ENCODE measurements at regions not wholly inside any gene's neighbourhood (a gene's known extent, or its start where the extent isn't known, plus 50 kb on each side); places are given as distances from the start of the nearest gene placed in this dataset.

GRCh38 chr7:34365011-34365410 is 293.0 kb upstream of the NPSR1 start:
- intact Hi-C loops (cut with DNase I): no loop called here
- ATAC-seq (no peak), DNase-seq (ENCODE audit: missing footprints) (no peak)

DNA sequence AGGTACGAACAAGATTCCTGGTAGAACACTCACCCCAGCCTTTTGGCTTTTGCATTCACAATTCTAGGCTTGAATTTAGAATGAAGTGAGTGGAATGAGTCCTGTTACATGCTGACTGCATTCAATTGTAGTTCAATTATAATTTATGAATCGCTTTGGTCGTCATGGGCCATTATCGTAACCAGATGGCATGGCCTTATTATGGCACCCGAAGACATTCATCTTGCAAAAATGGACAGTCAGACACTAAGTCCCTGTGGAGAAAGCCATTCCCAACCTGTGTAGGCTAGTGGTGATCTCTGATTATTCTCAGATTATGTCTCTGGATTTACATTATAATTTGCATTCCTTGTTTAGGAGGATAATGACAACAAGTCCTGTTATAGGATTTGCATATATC is 292.4 kb upstream of the NPSR1 start:
- no peak for ATAC-seq
- intact Hi-C loops (cut with DNase I): no loop called here

GRCh38 chr7:34371922-34372321 is 286.1 kb upstream of the NPSR1 start:
- DNase-seq (ENCODE audit: missing footprints) (no peak), ATAC-seq (no peak)
- intact Hi-C loops (cut with DNase I): no loop called here

More for the DNA sequence above, 292.4 kb upstream of the NPSR1 start:
- DNase-seq (ENCODE audit: missing footprints): no peak

DNA sequence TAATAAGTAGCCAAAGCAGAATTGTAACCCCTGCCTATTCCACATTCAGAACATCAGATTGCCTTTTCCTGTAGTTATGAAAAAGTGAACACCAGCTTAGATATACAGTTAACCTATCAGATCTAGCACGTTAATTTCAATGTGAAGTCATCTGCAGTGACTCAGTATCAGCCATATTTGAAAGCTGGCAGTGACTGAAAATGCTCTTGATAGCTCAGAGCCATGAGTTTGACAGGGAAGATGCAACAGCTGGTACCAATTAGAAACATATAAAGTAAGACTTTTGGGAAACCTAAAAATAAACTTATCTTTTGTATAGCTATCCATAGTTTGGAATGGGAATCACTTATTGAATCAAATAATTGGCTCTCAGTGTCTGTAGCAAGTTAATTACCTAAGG is 284.1 kb upstream of the NPSR1 start:
- DNase-seq (ENCODE audit: missing footprints) (no peak), ATAC-seq (no peak)
- intact Hi-C loops (cut with DNase I): no loop called here

DNA sequence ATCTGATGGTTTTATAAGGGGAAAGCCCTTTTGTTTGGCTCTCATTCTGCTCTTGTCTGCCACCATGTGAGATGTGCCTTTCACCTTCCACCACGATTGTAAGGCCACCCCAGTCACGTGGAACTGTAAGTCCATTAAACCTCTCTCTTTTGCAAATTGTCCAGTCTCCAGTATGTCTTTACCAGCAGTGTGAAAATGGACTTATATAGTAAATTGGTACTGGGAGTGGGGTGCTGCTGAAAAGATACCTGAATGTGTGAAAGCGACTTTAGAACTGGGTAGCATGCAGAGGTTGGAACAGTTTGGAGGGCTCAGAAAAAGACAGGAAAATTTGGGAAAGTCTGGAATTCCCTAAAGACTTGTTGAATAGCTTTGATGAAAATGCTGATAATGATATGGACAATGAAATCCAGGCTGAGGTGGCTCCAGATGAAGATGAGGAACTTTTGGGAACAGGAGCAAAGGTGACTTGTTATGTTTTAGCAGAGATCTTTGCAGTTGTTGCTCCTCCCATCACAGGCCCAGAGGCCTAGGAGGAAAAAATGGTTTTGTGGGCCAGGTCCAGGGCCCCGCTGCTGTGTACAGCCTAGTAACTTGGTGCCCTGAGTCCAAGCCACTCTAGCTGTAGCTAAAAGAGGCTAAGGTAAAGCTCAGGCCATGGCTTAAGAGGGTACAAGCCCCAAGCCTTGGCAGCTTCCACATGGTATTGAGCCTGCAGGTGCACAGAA is 275.7 kb upstream of the NPSR1 start:
- DNase-seq (ENCODE audit: missing footprints) (no peak), ATAC-seq (no peak)
- intact Hi-C loops (cut with DNase I): no loop called here

DNA sequence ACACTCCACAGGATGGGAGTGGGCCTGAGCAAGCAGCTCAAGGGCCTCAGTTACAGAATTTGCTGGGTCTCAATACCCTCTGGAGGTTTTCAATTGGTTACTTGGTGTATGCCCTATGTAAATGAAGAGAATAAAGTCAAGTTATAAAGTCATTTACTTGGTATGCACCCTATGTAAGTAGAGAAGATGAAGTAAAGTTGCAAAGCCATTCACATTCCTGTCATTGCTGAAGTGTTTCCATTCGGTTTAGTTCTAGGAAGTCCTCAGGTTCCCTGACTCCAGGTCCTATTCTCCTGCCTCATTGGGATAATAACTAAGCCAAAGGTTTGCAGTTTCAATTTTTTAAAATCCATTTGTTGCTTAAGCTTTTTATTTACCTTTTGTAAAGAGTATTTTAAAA is 272.6 kb upstream of the NPSR1 start:
- intact Hi-C loops (cut with DNase I): no loop called here
- no peak for ATAC-seq
- DNase-seq (ENCODE audit: missing footprints): no peak

DNA sequence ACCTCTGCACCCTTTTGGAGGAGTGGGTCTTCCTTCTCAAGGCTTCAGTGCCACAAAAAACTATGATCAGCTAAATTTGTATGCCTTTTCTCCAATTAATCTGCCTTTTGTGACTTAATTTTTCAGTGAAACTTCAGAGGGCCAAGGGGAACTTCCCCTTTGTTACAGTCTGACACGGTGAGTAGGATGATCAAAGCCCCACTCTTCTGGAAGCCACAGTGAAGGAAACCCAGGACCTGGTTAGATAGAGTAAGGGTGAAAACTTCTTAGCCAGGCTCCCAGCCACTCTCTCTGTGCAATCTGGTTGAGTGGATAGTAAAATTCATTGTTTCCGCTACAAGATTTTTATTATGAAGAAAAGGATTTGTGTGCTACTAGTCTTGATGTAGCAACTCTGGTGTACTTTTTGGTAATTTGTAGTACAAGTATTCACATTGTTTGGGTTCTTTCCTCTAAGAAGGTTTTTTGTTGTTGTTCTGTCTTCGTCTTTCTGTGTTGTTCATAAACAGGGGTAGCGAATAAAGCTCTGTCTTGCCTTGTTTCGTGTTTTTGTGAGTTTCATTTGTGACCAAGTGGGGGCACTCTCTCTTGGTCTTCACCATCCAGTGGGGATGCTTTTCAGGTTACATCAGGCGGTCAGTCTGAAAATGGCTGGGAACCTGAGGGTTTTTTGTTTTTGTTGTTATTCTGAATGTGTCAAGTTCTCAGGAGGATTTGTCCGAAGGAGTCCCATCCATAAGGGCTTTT is 268.5 kb upstream of the NPSR1 start:
- intact Hi-C loops (cut with DNase I): no loop called here
- ATAC-seq (no peak), DNase-seq (ENCODE audit: missing footprints) (no peak)

DNA sequence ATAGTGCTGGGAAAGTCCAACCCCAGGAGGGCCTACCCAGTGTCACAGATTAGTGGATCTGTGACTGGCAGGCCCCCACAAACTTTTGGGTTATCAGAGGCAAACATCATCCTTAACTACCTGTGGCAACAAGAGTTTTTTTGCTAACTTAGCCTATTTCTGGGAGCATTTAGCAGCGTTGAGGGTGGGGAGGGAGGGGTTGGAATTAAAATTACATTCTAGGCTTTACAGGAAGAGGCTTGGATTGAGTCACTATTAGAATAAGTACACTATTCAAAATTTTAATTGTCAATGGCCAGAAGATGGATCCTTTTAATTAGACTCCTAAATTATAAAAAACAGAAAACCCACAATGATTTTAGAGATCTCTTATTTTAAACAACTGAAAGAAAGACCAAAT is 267.9 kb upstream of the NPSR1 start:
- ATAC-seq (no peak), DNase-seq (ENCODE audit: missing footprints) (no peak)
- intact Hi-C loops (cut with DNase I): no loop called here

DNA sequence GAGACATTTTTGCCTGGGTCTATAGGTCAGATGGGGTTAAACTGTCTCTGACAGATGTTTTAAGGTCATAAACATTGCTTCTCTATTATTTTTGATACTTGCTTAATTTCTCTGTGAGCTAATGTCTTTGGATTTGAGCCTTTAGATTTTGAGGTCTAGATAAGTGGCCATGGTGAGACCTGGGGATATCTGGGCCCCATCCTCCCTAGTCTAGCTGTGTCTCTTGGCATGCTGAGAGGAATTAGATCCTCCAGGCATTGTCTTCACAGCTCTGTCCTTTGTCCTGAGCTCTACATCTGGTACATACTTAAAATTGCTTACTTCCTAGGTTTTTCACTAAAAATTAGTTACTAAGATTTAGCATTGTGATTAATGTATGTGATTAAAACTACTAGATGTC is 265.0 kb upstream of the NPSR1 start:
- intact Hi-C loops (cut with DNase I): no loop called here
- no peak for DNase-seq (ENCODE audit: missing footprints)
- ATAC-seq: no peak

- ATAC-seq: no peak
- intact Hi-C loops (cut with DNase I): no loop called here
- no peak for DNase-seq (ENCODE audit: missing footprints)
These were observed 261.5 kb upstream of the NPSR1 start for GRCh38 chr7:34396437-34397064.

DNA sequence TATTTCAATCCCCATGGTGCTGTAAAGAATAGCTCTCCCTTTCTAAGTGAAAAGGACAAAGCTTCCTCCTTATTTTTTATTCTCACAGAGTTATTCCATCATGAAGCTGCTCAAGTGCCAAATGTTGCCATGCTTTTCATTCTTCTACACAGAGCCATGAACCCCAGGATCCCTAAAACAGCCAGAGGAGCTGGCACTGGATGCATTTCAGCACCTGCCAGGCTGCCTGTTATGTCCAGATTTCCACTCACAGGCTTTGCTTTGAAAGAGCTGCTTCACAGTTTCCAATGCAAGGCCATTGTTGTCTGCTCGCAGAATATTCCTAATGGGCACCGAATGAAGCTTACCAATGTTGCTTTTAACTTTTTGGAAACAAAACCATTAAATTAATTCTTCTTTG is 256.2 kb upstream of the NPSR1 start:
- no peak for ATAC-seq
- no peak for DNase-seq (ENCODE audit: missing footprints)
- intact Hi-C loops (cut with DNase I): no loop called here

GRCh38 chr7:34406848-34407530 is 251.0 kb upstream of the NPSR1 start:
- intact Hi-C loops (cut with DNase I): no loop called here
- ATAC-seq (no peak), DNase-seq (ENCODE audit: missing footprints) (no peak)

- DNase-seq (ENCODE audit: missing footprints) (no peak), ATAC-seq (no peak)
- intact Hi-C loops (cut with DNase I): no loop called here
These were observed 250.4 kb upstream of the NPSR1 start for GRCh38 chr7:34407586-34407985.

- no peak for ATAC-seq
- intact Hi-C loops (cut with DNase I): no loop called here
- DNase-seq (ENCODE audit: missing footprints): no peak
These were observed 240.2 kb upstream of the NPSR1 start for GRCh38 chr7:34417781-34418180.

GRCh38 chr7:34421526-34421925 is 236.5 kb upstream of the NPSR1 start:
- no peak for DNase-seq (ENCODE audit: missing footprints)
- intact Hi-C loops (cut with DNase I): no loop called here
- no peak for ATAC-seq

GRCh38 chr7:34425194-34425593 is 232.8 kb upstream of the NPSR1 start:
- intact Hi-C loops (cut with DNase I): no loop called here

GRCh38 chr7:34425631-34426384 is 232.2 kb upstream of the NPSR1 start:
- ATAC-seq: no peak
- no peak for DNase-seq (ENCODE audit: missing footprints)
- intact Hi-C loops (cut with DNase I): no loop called here

More at GRCh38 chr7:34425194-34425593, 232.8 kb upstream of the NPSR1 start:
- no peak for DNase-seq (ENCODE audit: missing footprints)
- ATAC-seq: no peak

- DNase-seq (ENCODE audit: missing footprints) (no peak), ATAC-seq (no peak)
- intact Hi-C loops (cut with DNase I): no loop called here
These were observed 227.6 kb upstream of the NPSR1 start for GRCh38 chr7:34430456-34430855.

- intact Hi-C loops (cut with DNase I): no loop called here
- no peak for ATAC-seq
- no peak for DNase-seq (ENCODE audit: missing footprints)
These were observed 219.6 kb upstream of the NPSR1 start for GRCh38 chr7:34438436-34438835.

All from Right ventricle myocardium inferior (tissue), 1 donor.